HG03097 (cell line): ENCODE measurements at regions not wholly inside any gene's neighbourhood (a gene's known extent, or its start where the extent isn't known, plus 50 kb on each side); places are given as distances from the start of the nearest gene placed in this dataset.

Experiments used
- ATAC-seq: cut with Tn5 transposase; IDR thresholded peaks from one replicate; pipeline ENCODE4 v1.9.1; 2021; ENCODE audit not compliant: unreplicated experiment, low FRiP score

GRCh38 chr3:168273036-168273435 lies 177.3 kb upstream of the GOLIM4 start:
- no peak for ATAC-seq

- no peak for ATAC-seq
Observed at GRCh38 chr3:168272343-168272985, 176.7 kb upstream of the GOLIM4 start.

- no peak for ATAC-seq
Observed at GRCh38 chr3:168271932-168272331, 176.2 kb upstream of the GOLIM4 start.

GRCh38 chr3:168269001-168269400 lies 173.3 kb upstream of the GOLIM4 start:
- ATAC-seq = no peak

- peak; percentile 48 for ATAC-seq
Observed at GRCh38 chr3:168267179-168267578, 171.5 kb upstream of the GOLIM4 start.

- no peak for ATAC-seq
Observed at GRCh38 chr3:168266335-168266734, 170.6 kb upstream of the GOLIM4 start.

- no peak for ATAC-seq
Observed at GRCh38 chr3:168262887-168263286, 167.2 kb upstream of the GOLIM4 start.

- peak; percentile 81 for ATAC-seq
Observed at GRCh38 chr3:168260859-168261258, 165.1 kb upstream of the GOLIM4 start.

GRCh38 chr3:168251371-168251770 lies 155.6 kb upstream of the GOLIM4 start:
- peak; percentile 36 for ATAC-seq

- peak; percentile 34 for ATAC-seq
Observed at GRCh38 chr3:168250415-168250861, 154.7 kb upstream of the GOLIM4 start.

- peak; percentile 75 for ATAC-seq
Observed at GRCh38 chr3:168249550-168250414, 154.1 kb upstream of the GOLIM4 start.

GRCh38 chr3:168249205-168249549 lies 153.5 kb upstream of the GOLIM4 start:
- no peak for ATAC-seq

GRCh38 chr3:168248383-168249204 lies 152.9 kb upstream of the GOLIM4 start:
- ATAC-seq = no peak

- ATAC-seq = no peak
Observed at GRCh38 chr3:168241156-168241555, 145.4 kb upstream of the GOLIM4 start.

- no peak for ATAC-seq
Observed at GRCh38 chr3:168239287-168239686, 143.6 kb upstream of the GOLIM4 start.

GRCh38 chr3:168233001-168233400 lies 137.3 kb upstream of the GOLIM4 start:
- ATAC-seq = no peak

GRCh38 chr3:168223085-168223484 lies 127.4 kb upstream of the GOLIM4 start:
- ATAC-seq = no peak

- ATAC-seq = no peak
Observed at GRCh38 chr3:168220556-168220955, 124.8 kb upstream of the GOLIM4 start.

- ATAC-seq = no peak
Observed at GRCh38 chr3:168219530-168219929, 123.8 kb upstream of the GOLIM4 start.

- ATAC-seq = no peak
Observed at GRCh38 chr3:168218600-168218999, 122.9 kb upstream of the GOLIM4 start.

GRCh38 chr3:168216851-168217250 lies 121.1 kb upstream of the GOLIM4 start:
- no peak for ATAC-seq
